ENCODE measurements at regions not wholly inside any gene's neighbourhood (a gene's known extent, or its start where the extent isn't known, plus 50 kb on each side); places are given as distances from the start of the nearest gene placed in this dataset.

- no peaks in the 10 kb centered on the region for H3K27me3 ChIP-seq
- no peak overlapping the region for H3K4me3 ChIP-seq
- H3K9me3 ChIP-seq (ENCODE audit: low read depth) = no peaks in the 10 kb centered on the region
- no peak overlapping the region for H3K27ac ChIP-seq
- H3K4me1 ChIP-seq (ENCODE audit: low read depth) = no peaks in the 10 kb centered on the region
- TF ChIP-seq CTCF (IDR thresholded peaks at IDR 0.05; ENCODE audit: low read depth, low read length) = no peak
- H3K36me3 ChIP-seq = no peaks in the 10 kb centered on the region
- no peak for DNase-seq (ENCODE audit: low read depth in 1 of 2, low spot score in 1 of 2)
These were observed 167.3 kb downstream of the TAF11L14 start for GRCh38 chr5:17801595-17801994.

- no peak for TF ChIP-seq CTCF (IDR thresholded peaks at IDR 0.05; ENCODE audit: low read depth, low read length)
- Histone ChIP-seq H3K27me3 (no peaks in the 10 kb centered on the region), H3K36me3 (no peaks in the 10 kb centered on the region), H3K4me3 (no peak overlapping the region), H3K27ac (no peak overlapping the region), H3K9me3 (ENCODE audit: low read depth) (no peaks in the 10 kb centered on the region), H3K4me1 (ENCODE audit: low read depth) (no peaks in the 10 kb centered on the region)
- no peak for DNase-seq (ENCODE audit: low read depth in 1 of 2, low spot score in 1 of 2)
These were observed 168.0 kb downstream of the TAF11L14 start for GRCh38 chr5:17802256-17802655.

GRCh38 chr5:17803971-17804370 lies 169.7 kb downstream of the TAF11L14 start:
- TF ChIP-seq CTCF (IDR thresholded peaks at IDR 0.05; ENCODE audit: low read depth, low read length) = no peak

GRCh38 chr5:17805227-17805825 lies 171.1 kb downstream of the TAF11L14 start:
- Histone ChIP-seq H3K4me1 (ENCODE audit: low read depth) (no peaks in the 10 kb centered on the region), H3K27ac (no peak overlapping the region), H3K36me3 (no peaks in the 10 kb centered on the region), H3K4me3 (no peak overlapping the region), H3K9me3 (ENCODE audit: low read depth) (no peaks in the 10 kb centered on the region), H3K27me3 (no peaks in the 10 kb centered on the region)
- no peak for DNase-seq (ENCODE audit: low read depth in 1 of 2, low spot score in 1 of 2)
- TF ChIP-seq CTCF (IDR thresholded peaks at IDR 0.05; ENCODE audit: low read depth, low read length) = no peak

More at GRCh38 chr5:17803971-17804370, 169.7 kb downstream of the TAF11L14 start:
- Histone ChIP-seq H3K4me3 (no peak overlapping the region), H3K27ac (no peak overlapping the region), H3K36me3 (no peaks in the 10 kb centered on the region), H3K9me3 (ENCODE audit: low read depth) (no peaks in the 10 kb centered on the region), H3K27me3 (no peaks in the 10 kb centered on the region), H3K4me1 (ENCODE audit: low read depth) (no peaks in the 10 kb centered on the region)
- DNase-seq (ENCODE audit: low read depth in 1 of 2, low spot score in 1 of 2) = no peak

GRCh38 chr5:17806818-17807468 lies 172.7 kb downstream of the TAF11L14 start:
- H3K4me3 ChIP-seq = no peak overlapping the region
- DNase-seq (ENCODE audit: low read depth in 1 of 2, low spot score in 1 of 2) = no peak
- H3K27ac ChIP-seq = no peak overlapping the region
- H3K9me3 ChIP-seq (ENCODE audit: low read depth) = no peaks in the 10 kb centered on the region
- TF ChIP-seq CTCF (IDR thresholded peaks at IDR 0.05; ENCODE audit: low read depth, low read length) = no peak
- no peaks in the 10 kb centered on the region for H3K36me3 ChIP-seq
- no peaks in the 10 kb centered on the region for H3K27me3 ChIP-seq
- H3K4me1 ChIP-seq (ENCODE audit: low read depth) = no peaks in the 10 kb centered on the region

Measured in cardiac muscle cell (in vitro differentiated cells and primary cell).